H1 (cell line): ENCODE measurements at regions not wholly inside any gene's neighbourhood (a gene's known extent, or its start where the extent isn't known, plus 50 kb on each side); places are given as distances from the start of the nearest gene placed in this dataset.

Source experiments
- CBX8 ChIP-seq: fragments of 300-800, 300-1000 bp; sonication (generic); IDR thresholded peaks from 2 replicates; pipeline ENCODE4 v1.7.1; 2016; ENCODE audit warnings: low read depth, low read length, borderline replicate concordance
- MAX ChIP-seq: IDR thresholded peaks from 2 replicates; pipeline ENCODE4 v1.6.1; 2012; ENCODE audit warnings: inconsistent platforms
- SUZ12 ChIP-seq: fragments of 200-600 bp; sonication (generic); IDR thresholded peaks from 2 replicates; pipeline ENCODE4 v1.6.1; 2012; ENCODE audit warnings: mild to moderate bottlenecking, inconsistent platforms, low read length, moderate library complexity, mixed read lengths

DNA sequence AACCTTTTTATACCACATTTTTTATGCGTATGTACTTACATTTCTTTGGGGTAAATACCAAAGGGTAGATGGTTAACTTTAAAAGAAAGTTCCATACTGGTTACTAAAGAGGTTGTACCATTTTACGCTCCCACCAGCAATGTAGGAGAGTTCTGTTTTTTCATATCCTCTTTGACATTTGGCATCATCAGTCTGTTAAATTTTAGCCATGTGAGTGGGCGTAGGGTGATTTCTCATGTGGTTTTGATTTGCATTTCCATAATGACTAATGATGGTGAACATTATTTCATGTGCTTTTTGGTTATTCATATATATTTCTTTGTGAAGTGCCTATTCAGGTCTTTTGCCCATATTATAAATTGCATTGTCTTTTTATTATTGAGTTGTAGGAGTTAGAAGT, 194.2 kb downstream of the PRL start (continued):
- TF ChIP-seq SUZ12 (no peak), CBX8 (no peak), MAX (no peak)
